GM23248 (cell line): ENCODE measurements at regions not wholly inside any gene's neighbourhood (a gene's known extent, or its start where the extent isn't known, plus 50 kb on each side); places are given as distances from the start of the nearest gene placed in this dataset.
"Not testable (repeated sequence)": the region's sequence is repeated elsewhere in the genome, so short reads cannot be mapped to it uniquely, and the experiment has no call there.

Experiments used
- EZH2 ChIP-seq: fragments of 200-600 bp; sonication (generic); IDR thresholded peaks from 2 replicates; pipeline ENCODE4 v1.6.1; 2018; ENCODE audit warnings: antibody characterized with exemption, mild to moderate bottlenecking; ENCODE audit not compliant: insufficient read depth, poor library complexity, severe bottlenecking
- EZH2phosphoT487 ChIP-seq: fragments of 200-600 bp; sonication (generic); IDR thresholded peaks from 2 replicates; pipeline ENCODE4 v1.6.1; 2018; ENCODE audit warnings: antibody characterized with exemption, moderate library complexity, mild to moderate bottlenecking, low read depth; ENCODE audit not compliant: insufficient read depth

DNA sequence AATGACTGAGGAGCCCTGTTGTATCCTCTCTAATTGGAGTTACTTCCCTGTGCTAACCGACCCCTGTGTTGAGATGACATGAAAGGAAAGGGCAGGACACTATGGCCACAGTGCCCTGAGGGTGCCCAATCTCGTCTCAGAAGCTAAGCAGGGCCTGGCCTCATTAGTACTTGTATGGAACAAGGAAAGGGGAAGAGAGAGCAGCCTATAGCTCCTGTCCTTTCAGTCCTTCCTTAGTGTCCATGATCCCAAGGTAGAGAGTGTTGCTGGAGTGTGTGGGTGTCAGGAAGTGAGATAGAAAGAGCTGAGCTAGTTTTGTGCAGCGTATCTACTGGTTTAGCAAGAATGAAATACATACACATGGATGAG, 59.6 kb upstream of the RABL2A start:
- TF ChIP-seq EZH2phosphoT487, EZH2: not testable (repeated sequence)
